Upper lobe of left lung (tissue), 6 donors: ENCODE measurements at regions not wholly inside any gene's neighbourhood (a gene's known extent, or its start where the extent isn't known, plus 50 kb on each side); places are given as distances from the start of the nearest gene placed in this dataset.
A peak's percentile ranks its signal among the peaks of the same experiment; 100 is the strongest.
"Not testable (repeated sequence)": the region's sequence is repeated elsewhere in the genome, so short reads cannot be mapped to it uniquely, and the experiment has no call there.

Experiments
- ATAC-seq, 2 donors: fragments of 200-7000 bp; cut with Tn5 transposase; one replicate each; pipeline ENCODE4 v1.9.1; 2022; ENCODE audit warnings: mild to moderate bottlenecking in 2 of 2, moderate library complexity in 2 of 2; ENCODE audit not compliant: low FRiP score in 2 of 2
- DNase-seq, 2 donors: peaks; one replicate each; pipeline ENCODE4 v3.0.0-alpha.2; 2019 to 2020
- H3K27ac ChIP-seq, 4 donors: fragments of 200-600 bp; sonication (generic); one replicate each; pipeline ENCODE4 v1.5.1; 2016 to 2019
- H3K27me3 ChIP-seq, 4 donors: fragments of 200-600 bp; sonication (generic); one replicate each; pipeline ENCODE4 v1.5.1; 2017 to 2019
- H3K36me3 ChIP-seq, 4 donors: fragments of 200-600 bp; sonication (generic); one replicate each; pipeline ENCODE4 v1.5.1; 2016 to 2019
- H3K4me1 ChIP-seq, 4 donors: fragments of 200-600 bp; sonication (generic); one replicate each; pipeline ENCODE4 v1.5.1; 2018 to 2019
- H3K4me3 ChIP-seq, 4 donors: fragments of 200-600 bp; sonication (generic); one replicate each; pipeline ENCODE4 v1.5.1; 2017 to 2019; ENCODE audit warnings: mild to moderate bottlenecking in 2 of 4, moderate library complexity in 1 of 4
- H3K9me3 ChIP-seq, 4 donors: fragments of 200-600 bp; sonication (generic); one replicate each; pipeline ENCODE4 v1.5.1; 2018 to 2019
- CTCF ChIP-seq, 6 experiments: fragments of 450-650 bp in 4 of 6; fragments of 200-600 bp in 2 of 6; sonication (generic) in 2 of 6; IDR thresholded peaks; one replicate each; pipeline ENCODE4 v1.5.1; 2016 to 2019; ENCODE audit warnings: antibody characterized with exemption in 6 of 6
- EP300 ChIP-seq, 4 donors: sonication (generic); formaldehyde crosslinking; IDR thresholded peaks; one replicate each; pipeline ENCODE4 v1.5.1; 2017; ENCODE audit warnings: antibody characterized with exemption in 4 of 4, control low read depth in 2 of 4
- POLR2A ChIP-seq, 4 donors: fragments of 450-650 bp; IDR thresholded peaks; one replicate each; pipeline ENCODE4 v1.5.1; 2016 to 2017; ENCODE audit warnings: antibody characterized with exemption in 4 of 4, mild to moderate bottlenecking in 2 of 4
- POLR2AphosphoS5 ChIP-seq, 2 donors: sonication (generic); formaldehyde crosslinking; IDR thresholded peaks; one replicate each; pipeline ENCODE4 v1.5.1; 2017; ENCODE audit warnings: antibody characterized with exemption in 2 of 2
- WGBS, 2 donors: methylation state at CpG; one replicate each; pipeline ENCODE4 v1.1.5; 2017 to 2018; 5-methylcytosine and 5-hydroxymethylcytosine counted together
- donor health status: DM: no; HTN: no; CAD: no; lungs with moderate emphysema.
- donor health status: DM: no; HTN: yes; CAD: no; lungs with severe emphysema.

DNA sequence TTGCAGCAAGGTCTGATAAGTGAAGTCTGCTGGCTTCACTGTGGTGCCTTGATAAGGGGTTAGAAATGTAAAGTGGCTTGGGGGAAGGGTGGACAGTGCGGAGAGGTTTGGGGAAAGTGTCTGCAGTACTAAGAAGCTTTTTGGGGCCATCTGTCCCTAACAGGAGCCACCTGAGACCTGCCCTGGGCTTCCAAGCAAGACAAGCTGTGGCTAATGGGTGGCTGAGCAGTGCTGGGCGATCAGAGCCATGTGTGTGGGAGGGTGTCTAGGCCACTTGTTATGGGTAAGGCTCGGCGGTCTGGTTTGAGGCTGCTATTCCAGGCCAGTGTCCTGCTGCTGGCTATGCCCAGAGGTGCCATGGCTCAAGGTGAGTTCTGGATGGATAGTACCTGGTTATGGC is 185.4 kb upstream of the MTMR8 start:
- Histone ChIP-seq H3K27me3 (no peaks in the 10 kb centered on the region), H3K27ac (no peak overlapping the region), H3K36me3 (no peaks in the 10 kb centered on the region), H3K4me1 (no peaks in the 10 kb centered on the region), H3K4me3 (no peak overlapping the region), H3K9me3 (no peaks in the 10 kb centered on the region)
- peak in 1 of 2 donors; percentile 46 for ATAC-seq
- WGBS, 2 donors = 63% methylated on average over 1 to 4 of the region's 4 CpGs
- DNase-seq = no peak
- TF ChIP-seq POLR2AphosphoS5 (IDR thresholded peaks at IDR 0.05) (no peak), EP300 (IDR thresholded peaks at IDR 0.05) (no peak), POLR2A (IDR thresholded peaks at IDR 0.05) (no peak), CTCF (IDR thresholded peaks at IDR 0.05) (no peak)

DNA sequence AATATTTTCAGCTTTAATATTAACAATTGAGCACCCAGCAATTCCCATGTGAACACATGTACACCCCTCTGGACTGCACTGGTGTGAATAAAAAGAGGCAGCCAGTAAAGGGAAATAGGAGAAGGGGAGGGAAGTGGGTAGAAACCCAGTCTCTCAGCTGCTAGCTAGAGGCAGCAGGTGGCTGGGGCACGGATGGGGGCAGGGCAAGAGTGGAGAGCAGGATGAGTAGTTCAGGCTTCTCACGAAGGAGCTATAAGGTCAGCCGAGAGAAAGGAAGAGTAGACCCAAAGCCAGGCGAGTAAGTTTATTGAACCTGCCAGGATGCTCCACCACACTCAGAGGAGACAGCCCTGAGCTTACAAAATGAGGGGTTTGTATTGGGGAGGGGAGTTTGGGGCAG is 184.8 kb upstream of the MTMR8 start:
- no peaks in the 10 kb centered on the region for H3K27me3 ChIP-seq
- no peaks in the 10 kb centered on the region for H3K36me3 ChIP-seq
- no peaks in the 10 kb centered on the region for H3K9me3 ChIP-seq
- H3K27ac ChIP-seq = no peak overlapping the region
- TF ChIP-seq CTCF (IDR thresholded peaks at IDR 0.05) (no peak), POLR2AphosphoS5 (IDR thresholded peaks at IDR 0.05) (no peak), EP300 (IDR thresholded peaks at IDR 0.05) (no peak), POLR2A (IDR thresholded peaks at IDR 0.05) (no peak)
- no peak overlapping the region for H3K4me3 ChIP-seq
- H3K4me1 ChIP-seq = no peaks in the 10 kb centered on the region
- DNase-seq (no peak), ATAC-seq (no peak)
- 11 to 13% methylated on average over 4 of the region's 4 CpGs for WGBS, 2 donors

GRCh38 chrX:64571011-64571410 is 175.8 kb upstream of the MTMR8 start:
- TF ChIP-seq POLR2A (IDR thresholded peaks at IDR 0.05) (no peak), CTCF (IDR thresholded peaks at IDR 0.05) (no peak), EP300 (IDR thresholded peaks at IDR 0.05) (no peak)
- H3K27ac ChIP-seq = no peak overlapping the region
- WGBS, 2 donors = 52 to 59% methylated on average over 3 to 4 of the region's 4 CpGs
- DNase-seq (no peak), ATAC-seq (no peak)
- no peaks in the 10 kb centered on the region for H3K4me1 ChIP-seq
- no peaks in the 10 kb centered on the region for H3K27me3 ChIP-seq
- H3K36me3 ChIP-seq = no peaks in the 10 kb centered on the region
- H3K9me3 ChIP-seq = peaks cover 0 to 13% (median 2%) of the 10 kb centered on the region in 4 donors
- H3K4me3 ChIP-seq = no peak overlapping the region

- DNase-seq (no peak), ATAC-seq (no peak)
- no peaks in the 10 kb centered on the region for H3K4me1 ChIP-seq
- peaks cover 0 to 13% (median 2%) of the 10 kb centered on the region in 4 donors for H3K9me3 ChIP-seq
- no peaks in the 10 kb centered on the region for H3K36me3 ChIP-seq
- no peak overlapping the region for H3K27ac ChIP-seq
- TF ChIP-seq CTCF (IDR thresholded peaks at IDR 0.05) (no peak), POLR2AphosphoS5 (IDR thresholded peaks at IDR 0.05) (no peak)
- H3K4me3 ChIP-seq = no peak overlapping the region
- H3K27me3 ChIP-seq = no peaks in the 10 kb centered on the region
Measured at GRCh38 chrX:64570204-64570603, 175.0 kb upstream of the MTMR8 start.

DNA sequence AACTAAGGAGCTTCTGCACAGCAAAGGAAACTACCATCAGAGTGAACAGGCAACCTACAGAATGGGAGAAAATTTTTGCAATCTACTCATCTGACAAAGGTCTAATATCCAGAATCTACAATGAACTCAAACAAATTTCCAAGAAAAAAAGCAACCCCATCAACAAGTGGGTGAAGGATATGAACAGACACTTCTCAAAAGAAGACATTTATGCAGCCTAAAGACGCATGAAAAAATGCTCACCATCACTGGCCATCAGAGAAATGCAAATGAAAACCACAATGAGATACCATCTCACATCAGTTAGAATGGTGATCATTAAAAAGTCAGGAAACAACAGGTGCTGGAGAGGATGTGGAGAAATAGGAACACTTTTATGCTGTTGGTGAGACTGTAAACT is 170.1 kb upstream of the MTMR8 start:
- not testable (repeated sequence) for H3K4me1 ChIP-seq
- 52 to 75% methylated on average over 1 of the region's 1 CpG for WGBS, 2 donors

DNA sequence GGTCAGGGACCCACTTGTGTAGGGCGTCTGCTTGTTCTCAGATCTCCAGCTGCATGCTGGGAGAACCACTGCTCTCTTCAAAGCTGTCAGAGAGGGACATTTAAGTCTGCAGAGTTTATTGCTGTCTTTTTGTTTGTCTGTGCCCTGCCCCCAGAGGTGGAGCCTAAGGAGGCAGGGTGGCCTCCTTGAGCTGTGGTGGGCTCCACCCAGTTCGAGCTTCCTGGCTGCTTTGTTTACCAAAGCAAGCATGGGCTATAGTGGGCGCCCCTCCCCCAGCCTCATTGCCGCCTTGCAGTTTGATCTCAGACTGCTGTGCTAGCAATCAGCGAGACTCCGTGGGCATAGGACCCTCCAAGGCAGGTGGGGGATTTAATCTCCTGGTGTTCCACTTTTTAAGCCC is 154.0 kb upstream of the MTMR8 start:
- H3K27ac ChIP-seq, H3K27me3 ChIP-seq, DNase-seq, ATAC-seq, H3K9me3 ChIP-seq, H3K4me3 ChIP-seq, H3K36me3 ChIP-seq, H3K4me1 ChIP-seq: not testable (repeated sequence)
- 62% methylated on average over 6 of the region's 6 CpGs; no CpG with 5 or more reads in 1 of the 2 donors for WGBS, 2 donors

More for the DNA sequence above, 170.1 kb upstream of the MTMR8 start:
- not testable (repeated sequence) for H3K27ac ChIP-seq, ATAC-seq, DNase-seq, H3K4me3 ChIP-seq, H3K27me3 ChIP-seq, H3K36me3 ChIP-seq
- H3K9me3 ChIP-seq = peaks cover 0 to 12% (median 2%) of the 10 kb centered on the region in 4 donors
